IPS DF 19.7 (cell line): ENCODE measurements at regions not wholly inside any gene's neighbourhood (a gene's known extent, or its start where the extent isn't known, plus 50 kb on each side); places are given as distances from the start of the nearest gene placed in this dataset.
A peak's percentile ranks its signal among the peaks of the same experiment; 100 is the strongest.
"Not testable (repeated sequence)": the region's sequence is repeated elsewhere in the genome, so short reads cannot be mapped to it uniquely, and the experiment has no call there.

ENCODE experiments used
- DNase-seq: peaks from one replicate; pipeline ENCODE4 v3.0.0-alpha.2; 2013; ENCODE audit warnings: low read depth, low spot score

DNA sequence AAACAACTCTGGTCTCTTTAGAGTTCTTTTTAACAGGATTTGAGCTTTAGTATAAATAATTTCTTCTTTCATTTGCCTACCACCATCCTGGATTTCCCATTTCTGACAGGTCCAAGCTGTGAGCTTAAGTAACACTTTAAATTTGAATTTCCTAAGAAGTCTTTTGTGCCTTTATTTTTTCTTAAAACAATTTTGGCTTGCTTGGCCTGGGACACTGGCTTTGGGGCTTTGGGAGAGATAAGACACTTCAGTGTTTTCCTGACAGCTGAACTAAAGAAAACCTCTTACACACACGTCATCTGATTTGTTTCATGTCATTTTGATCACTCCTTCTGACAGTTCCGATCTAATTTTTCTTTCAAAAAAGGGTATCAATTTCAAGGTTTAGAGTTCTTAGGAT, 121.3 kb upstream of the BMPER start:
- DNase-seq, result no peak

DNA sequence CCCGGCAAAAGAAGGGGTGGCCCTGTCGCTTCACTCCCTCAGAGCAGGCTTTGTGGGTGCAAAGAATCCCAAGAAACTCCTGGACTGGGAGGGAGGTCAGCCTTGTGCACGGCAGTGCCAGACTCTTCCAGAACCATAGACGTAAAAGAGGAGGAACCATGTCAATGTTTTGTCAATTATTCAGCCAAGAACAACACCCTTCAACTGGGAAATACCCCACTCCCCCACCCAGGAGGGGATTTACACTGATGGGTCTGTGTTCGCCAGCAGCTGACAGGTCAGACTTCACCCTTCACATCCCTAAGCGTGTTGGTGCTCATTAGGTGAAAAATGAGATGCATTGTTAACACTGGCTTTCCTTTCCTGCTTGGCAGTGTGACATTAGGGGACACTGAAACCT, 116.8 kb upstream of the BMPER start:
- no peak for DNase-seq

DNA sequence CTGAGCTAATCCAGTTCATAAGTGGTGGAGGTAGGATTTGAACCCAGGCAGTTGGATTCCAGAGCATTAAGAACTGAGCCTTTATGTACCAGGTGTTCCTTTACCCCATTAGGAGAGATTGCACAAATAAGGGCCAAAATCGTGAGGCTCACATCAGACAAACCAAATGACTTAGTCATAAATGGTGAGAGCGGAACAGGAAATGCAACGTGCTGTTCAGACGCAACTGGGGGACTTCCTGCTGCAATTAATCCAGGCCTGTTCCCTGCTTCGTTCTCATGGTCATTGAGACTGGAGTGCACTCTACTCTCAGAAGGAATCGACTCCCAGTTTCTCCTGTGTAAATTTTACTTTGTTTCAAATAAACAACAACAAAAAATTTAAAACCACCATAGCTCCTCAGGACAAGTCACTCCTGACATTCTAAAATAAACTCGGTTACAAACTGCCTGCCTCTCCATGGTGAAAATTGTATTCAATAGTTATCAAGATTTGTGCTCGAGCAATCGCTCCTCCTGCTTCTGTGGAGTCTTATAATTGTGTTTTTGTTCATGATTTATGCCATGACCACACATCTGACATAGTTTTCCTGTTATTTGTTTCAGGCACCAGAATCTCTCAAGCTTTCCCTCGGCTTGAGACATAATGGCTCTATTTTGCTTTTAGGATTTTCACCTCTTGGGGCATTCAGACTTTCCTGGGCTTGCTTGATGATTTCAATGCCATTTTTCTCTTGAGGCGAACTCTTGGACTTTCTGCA, 115.3 kb upstream of the BMPER start:
- no peak for DNase-seq

DNA sequence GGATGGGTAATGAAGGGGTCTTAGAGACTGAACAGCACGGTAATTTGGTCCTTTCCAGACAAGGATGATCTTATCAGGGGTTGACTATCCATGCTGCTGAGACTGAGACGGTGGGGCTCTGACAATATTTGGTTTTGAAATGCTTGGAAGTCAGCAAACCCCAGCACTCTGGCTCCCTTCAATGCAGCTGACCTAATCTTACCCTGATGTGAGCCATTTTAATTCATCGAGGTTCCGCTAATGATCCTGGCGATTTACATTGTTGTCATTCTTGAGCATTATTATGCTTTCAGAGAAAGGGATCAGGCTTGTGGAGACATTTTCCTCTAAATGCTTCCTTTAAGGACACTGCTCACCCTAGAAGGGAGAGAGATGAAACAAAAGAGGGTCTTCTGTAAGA, 114.6 kb upstream of the BMPER start:
- DNase-seq, result peak; percentile 35

DNA sequence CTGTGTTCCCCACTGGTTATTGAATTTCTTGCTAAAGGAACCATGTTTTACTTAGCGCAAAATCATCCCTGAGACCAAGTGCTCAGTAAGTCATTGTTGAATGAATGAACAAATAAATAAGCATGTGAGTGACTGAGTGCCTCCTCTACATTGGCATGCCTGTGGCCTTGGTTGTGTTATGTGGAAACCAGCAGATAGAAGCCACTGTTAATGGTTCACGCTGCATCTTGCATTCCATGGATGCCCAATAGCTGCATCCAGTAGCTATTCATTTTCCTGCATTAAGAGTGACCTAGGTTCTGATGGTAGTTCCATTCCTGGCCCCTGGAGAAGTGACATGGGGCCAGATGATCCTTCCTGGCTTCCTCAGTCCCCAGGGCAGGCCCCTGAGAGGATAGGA, 113.3 kb upstream of the BMPER start:
- no peak for DNase-seq

- DNase-seq, result no peak
Observed at GRCh38 chr7:33792547-33793105, 112.7 kb upstream of the BMPER start.

GRCh38 chr7:33793616-33794015, 111.7 kb upstream of the BMPER start:
- no peak for DNase-seq

GRCh38 chr7:33794419-33794818, 110.9 kb upstream of the BMPER start:
- DNase-seq, result no peak

GRCh38 chr7:33794959-33795358, 110.4 kb upstream of the BMPER start:
- no peak for DNase-seq

DNA sequence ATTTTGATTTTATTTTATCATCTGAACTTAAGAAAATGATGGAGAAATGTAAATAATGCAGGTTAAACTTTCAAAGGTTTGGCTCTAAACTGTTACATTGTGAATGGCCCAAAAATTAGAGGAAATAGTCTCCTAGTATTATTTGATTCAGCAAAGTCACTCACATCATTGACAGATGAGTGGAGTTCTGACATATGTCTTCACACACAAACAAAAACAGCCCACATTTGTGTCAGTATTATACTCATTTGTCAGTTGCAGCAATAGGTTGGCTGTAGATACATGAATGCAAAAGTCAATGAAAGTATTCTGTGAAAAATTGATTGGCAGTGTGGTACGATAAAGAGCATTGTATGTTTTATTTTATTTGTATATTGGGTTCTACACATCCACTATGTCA, 108.8 kb upstream of the BMPER start:
- DNase-seq, result no peak

DNA sequence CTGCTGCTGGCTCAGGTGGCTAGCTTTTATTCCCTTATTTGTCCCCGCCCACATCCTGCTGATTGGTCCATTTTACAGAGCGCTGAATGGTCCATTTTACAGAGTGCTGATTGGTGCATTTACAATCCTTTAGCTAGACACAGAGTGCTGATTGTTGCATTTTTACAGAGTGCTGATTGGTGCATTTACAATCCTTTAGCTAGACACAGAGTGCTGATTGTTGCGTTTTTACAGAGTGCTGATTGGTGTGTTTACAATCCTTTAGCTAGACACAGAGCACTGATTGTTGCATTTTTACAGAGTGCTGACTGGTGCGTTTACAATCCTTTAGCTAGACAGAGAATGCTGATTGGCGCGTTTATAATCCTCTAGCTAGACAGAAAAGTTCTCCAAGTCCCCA, 107.8 kb upstream of the BMPER start:
- not testable (repeated sequence) for DNase-seq

- DNase-seq, result no peak
Observed at GRCh38 chr7:33798686-33799325, 106.5 kb upstream of the BMPER start.

GRCh38 chr7:33799766-33800165, 105.6 kb upstream of the BMPER start:
- no peak for DNase-seq

DNA sequence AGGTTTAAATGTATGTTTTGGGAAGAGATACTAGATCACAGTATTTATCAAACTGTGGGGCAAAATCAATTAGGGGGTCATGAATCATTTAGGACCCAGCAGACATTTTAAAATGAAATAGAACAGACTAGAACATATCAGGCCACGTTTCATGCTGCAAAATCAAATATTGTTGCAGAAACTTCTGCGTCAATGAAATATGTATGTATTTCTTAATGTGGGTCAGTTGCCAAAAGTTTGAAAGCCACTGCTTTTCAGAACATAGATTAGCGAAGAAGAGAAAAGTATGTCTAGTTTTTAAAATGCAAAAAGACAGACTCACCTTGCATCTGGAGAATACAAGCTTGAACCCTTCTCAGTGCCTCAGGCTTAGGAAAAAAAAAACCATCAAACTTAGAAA, 102.7 kb upstream of the BMPER start:
- DNase-seq, result no peak

- no peak for DNase-seq
Observed at GRCh38 chr7:33804140-33804660, 101.1 kb upstream of the BMPER start.

GRCh38 chr7:33805630-33806233, 99.6 kb upstream of the BMPER start:
- no peak for DNase-seq

DNA sequence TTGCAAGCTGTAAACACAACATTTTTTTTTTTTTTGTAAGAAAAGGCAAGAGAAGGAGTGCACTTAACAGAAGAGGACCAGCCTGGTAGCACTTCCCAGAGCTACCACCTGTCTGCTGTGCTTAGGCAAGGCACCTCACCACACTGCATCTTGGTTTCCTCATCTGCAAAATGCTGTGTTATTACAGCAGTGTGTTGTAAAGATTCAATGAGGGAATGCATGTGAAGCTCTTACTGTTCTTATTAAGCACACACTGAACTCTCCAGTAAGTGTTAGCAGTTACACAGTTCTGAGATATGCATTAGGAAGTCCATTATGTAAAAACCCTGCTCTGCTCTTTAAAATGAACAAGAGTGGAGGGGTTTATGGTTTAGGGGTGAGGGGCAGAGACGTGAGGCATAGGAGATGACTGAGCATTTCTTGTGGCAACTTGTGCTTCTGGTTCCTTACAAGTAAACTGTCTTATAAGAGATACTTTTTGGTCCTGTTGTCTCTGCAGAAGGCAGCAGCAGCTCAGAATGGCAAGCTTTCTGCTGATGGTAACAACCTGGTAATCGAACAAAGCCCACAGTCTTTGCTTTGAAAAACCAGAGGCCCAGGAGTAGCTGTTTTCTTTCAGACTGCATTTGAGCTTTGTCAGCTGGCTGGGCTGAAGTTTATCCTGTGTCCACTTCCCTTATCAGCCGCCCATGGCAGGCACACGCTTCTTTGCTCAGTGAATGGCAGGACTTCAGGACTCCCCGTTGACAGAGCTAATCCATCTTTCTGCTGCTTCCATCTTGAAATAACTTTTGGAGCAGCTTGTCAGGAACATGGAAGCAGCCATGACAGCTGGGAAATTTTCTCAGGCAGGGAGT, 98.8 kb upstream of the BMPER start:
- no peak for DNase-seq

DNA sequence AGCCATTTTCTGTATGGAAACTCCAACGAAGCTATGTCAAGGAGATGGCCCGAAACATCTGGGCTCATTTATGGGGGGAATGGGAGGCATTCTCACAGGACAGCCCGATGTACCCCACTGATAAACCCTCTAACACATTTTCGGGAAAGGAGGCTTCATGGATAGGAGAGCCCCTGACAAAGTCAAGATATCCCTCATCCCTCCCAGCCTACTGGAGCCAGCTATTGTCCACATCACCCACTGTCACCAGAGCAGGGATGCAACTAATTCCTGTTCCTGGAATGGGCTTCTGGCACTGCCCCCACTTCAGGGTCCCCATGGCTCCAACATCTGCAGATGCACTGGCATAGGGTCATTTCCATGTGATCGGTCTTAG, 98.2 kb upstream of the BMPER start:
- DNase-seq, result no peak

GRCh38 chr7:33807779-33808482, 97.4 kb upstream of the BMPER start:
- DNase-seq, result peak; percentile 23

DNA sequence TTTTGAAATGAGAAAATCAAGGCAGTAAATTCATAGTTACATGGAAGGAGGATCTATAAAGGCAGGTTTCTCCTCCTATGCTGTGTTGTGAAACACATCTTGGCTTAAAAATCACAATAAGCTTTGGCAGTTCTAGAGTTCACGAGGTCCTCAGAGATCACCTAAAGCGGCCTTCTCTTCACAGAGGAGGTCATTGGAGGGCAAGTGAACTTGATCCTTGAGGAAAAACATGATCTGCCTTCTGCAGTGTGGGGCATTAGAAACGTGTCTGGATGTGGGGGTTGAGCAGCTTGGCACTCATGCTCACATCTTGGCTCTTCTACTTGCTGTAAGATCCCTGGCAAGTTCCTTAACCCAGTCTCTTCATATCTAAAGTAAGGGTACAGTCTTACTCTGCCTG, 96.1 kb upstream of the BMPER start:
- no peak for DNase-seq

DNA sequence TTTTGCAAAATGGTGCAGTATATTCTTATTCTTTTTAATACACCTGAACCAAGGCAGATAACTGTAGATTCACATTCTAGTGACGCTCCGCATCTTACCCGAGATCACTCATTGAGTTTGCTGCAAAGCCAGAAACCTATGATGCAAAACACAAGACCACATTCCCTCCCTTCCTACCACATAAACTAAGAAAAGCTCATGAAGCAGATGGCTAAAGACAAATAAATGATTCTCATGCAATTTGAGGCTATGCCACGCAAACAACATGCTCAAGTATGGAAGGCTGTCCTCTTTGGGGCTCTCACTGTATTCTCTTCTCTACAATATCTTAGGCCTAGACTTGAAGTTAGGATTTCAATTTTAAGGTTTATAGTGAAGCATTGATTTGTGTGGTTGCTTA, 95.0 kb upstream of the BMPER start:
- no peak for DNase-seq
